Renal pelvis (tissue), 1 donor: ENCODE measurements at regions not wholly inside any gene's neighbourhood (a gene's known extent, or its start where the extent isn't known, plus 50 kb on each side); places are given as distances from the start of the nearest gene placed in this dataset.

ENCODE experiments used
- DNase-seq: peaks from one replicate; pipeline ENCODE4 v3.0.0-alpha.2; 2013

DNA sequence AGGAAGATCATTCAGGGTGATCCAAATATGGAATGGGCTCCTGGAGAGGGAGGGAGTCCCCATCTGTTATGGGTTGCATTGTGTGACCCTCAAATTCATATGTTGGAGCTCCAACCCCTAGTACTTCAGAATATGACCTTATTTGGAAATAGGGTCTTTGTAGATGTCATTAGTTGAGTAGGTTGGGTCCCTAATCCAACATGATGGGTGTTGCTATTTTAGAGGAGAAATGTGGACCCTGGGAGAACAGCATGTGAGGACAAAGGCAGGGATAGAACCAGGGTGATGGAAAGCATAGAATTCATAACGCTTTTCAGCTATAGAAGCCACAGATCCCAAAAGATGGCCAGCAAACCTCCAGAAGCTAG lies 91.5 kb upstream of the SMNDC1 start:
- DNase-seq = no peak

DNA sequence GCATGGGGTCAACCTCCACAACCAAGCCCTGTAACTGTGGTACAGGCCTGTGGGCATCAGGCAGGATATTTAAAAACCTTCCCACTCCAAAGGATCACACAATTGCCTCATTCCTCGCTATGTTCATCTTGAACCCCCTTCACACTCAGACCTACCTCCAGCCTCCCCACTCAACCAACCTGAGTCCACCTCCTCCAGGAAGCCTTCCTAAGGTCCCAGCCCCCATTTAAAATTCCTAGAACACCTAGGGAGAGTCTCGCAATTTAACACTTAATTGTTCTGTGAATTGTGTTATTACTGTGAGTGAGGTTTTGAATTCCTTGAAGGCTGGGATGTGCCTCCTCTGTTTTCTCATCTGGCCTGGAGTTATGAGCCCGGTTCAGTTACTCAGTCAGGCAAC lies 93.1 kb upstream of the SMNDC1 start:
- DNase-seq = no peak

DNA sequence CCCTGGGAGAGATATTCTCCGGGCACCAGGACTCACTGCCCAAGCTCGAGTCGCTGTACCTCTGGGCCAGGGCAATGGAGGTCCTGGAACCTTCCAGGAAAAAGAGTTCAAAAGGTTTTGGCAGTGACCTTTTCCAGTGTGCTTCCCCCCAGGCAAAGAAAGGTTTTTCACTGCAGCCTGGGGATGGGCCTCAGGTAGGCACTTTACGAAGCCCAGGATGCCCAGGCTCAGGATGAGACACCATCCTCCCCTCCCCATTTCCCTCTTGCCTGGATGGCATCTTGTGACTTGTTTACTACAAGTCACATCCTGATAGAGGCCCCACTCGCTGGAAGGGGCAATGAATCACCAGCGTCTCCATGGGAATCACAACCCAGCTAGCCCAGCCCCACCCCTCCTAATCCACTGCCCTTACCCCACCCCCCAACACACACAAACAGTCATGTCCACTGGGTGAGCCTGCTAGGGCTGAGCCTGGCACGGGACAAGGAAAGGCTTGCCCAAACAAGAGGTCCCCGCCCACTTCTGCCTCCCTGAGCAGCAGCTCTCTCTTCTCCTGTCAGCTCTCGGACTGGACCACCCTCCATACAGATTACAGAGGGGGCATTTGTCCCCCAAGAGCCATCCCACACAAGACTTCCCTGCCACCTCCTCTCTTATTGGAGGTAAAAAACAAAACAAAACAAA lies 93.8 kb upstream of the SMNDC1 start:
- no peak for DNase-seq

DNA sequence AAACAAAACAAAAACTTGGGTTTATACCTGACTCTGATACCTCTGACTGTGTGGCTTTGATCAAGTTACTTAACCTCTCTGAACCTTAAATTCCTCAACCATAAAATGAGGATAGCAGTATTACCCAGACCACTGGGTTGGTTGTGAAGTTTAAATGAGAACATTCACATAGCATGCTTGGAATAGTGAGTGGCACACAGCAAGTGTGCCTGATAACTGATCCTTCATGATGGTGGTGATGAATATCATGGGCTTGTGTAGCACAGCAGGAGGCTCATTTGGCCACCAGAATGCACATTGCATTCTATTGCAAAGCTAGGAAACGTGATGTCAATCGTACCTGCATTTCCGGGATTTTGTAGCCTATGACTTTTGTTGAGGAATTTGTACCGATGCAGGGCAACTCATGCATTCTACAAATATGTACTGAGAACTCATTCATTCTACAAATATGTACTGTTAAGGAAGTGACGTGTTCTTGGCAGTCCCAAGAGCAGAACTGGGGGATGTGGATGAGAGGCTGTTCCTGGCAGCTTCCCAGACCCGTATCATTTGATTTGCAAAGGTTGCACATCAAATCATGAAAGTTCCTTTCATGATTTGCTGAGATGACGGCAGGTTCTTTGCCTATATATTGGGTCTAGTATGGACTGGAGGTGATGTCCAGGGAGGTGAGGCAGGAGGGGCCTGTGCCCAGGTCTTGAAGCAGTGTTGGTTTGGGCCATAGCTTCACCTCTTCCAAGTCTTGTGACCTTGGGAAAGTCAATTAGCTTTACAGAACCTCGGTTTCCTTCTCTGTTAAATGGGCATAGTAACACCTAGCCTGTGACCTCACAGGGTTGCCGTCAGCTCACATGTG lies 94.6 kb upstream of the SMNDC1 start:
- no peak for DNase-seq

DNA sequence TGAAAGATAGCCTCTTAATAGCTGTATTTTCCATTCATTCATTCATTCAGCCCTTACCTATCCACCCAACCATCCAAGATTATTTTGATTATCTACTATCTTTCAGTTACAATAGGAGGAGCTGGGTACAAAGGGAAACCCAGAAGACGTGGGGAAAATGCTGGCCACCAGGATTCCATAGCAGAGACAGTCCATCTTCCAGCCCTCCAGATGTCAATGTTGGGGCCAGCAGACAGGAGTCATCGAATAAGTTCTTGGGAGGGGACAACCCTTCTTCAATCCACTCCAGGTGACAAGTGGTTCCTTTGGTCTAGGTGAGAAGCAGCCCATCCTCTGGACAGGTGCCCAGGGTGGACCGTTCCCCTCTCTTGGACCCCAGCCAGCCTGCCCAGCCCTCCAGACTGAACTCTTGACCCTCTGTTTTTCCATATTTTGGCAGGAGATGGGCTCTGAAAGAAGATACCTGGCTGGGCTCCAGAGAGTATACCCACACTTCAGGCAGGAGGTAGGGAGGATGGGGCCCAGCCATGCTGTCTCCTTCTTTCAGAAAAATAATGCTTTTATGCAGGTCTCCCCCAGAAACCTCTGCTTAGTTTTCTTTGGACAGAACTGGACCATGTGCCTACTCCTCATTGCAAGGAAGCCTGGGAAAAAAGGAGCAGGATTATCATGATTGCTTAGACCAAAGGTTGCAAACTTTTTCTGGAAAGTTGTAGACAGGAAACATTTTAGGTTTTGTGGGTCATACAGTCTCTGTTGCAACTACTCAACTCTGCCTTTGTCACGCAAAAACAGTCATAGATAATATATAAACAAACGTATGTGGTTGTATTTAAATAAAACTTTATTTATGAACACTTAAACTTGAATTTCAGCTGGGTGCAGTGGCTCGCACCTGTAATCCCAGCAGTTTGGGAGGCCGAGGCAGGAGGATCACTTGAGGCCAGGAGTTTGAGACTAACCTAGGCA lies 95.5 kb upstream of the SMNDC1 start:
- no peak for DNase-seq

DNA sequence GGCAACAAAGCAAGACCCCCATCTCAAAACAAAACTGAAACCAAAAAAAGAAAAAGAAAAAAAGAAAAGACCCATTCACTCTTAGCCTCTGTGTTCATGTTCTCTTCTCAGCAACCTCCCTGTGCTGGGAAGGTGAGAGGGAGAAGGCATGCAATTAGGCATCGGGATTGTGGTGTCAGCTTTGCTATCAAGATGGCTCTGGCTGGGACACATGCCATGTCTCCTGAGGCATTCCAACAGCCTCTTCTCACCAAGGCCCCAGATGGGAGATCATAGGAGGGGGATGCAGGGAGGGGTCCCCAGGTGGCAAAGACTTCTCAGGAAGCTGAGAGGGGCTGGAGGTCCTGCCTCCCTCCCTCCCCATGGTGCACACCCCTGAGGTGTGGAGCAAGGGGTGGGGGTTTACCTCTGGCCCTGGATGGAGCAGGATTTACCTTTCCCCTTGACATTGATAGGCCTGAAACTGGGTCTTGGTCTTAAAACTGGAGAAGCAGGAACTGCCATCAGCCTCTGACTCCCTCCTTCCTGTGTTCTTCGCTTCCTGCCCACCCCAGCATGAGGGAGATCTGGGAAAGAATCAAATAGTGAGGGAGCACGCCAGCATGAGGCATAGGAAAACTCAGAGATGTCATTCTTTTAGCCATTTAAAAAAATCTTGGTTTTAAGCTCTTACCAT lies 96.2 kb upstream of the DUSP5 start:
- DNase-seq = no peak

DNA sequence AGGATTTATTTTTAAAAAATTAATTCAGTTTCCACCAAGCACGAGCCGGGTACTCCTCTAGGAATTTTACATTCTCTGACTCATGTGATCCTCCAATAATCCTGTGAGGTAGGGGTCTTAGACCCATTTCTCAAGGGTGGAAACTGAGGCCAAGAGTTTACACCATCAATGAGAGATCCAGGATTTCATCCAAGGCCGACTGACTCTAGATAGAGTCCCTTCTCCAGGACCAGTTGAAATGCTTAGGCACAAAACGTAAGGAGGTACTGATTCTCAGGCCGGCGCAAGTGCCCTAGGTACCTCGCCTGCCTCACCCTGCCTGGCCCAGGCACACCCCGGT lies 95.7 kb upstream of the DUSP5 start:
- no peak for DNase-seq

DNA sequence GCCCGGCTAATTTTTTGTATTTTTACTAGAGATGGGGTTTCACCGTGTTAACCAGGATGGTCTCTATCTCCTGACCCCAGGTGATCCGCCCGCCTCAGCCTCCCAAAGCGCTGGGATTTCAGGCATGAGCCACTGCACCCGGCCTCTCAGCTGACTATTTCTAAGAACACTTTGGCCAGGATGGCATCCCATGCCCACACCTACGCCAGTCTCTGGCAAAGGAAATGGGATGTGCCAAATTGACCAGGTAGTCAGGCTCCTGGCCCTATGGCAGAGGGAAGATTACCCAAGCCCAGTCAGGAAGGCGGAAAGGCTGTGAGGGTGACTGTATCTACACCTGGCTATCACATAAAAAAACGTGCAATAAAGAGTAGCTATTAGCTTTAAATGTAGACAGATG lies 94.1 kb upstream of the DUSP5 start:
- no peak for DNase-seq

DNA sequence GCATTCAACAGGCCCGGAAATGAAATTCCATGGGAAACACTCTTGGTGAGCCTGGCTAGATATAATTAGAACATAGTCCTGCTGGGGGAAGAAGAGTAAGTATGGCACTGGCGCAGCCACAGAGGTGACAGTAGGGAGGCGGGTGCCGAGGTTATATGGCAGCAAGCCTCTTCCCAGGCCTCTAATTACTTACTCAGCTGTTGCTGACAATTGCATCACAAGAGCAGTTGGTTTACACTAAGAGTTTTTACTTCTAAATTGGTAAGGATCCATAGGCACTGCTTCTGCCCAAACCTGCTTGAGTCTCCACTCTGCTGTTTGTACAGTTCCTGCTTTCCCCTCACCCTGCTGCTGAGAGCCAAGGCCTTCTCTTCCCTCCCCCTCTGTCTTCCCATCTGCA lies 93.3 kb upstream of the DUSP5 start:
- DNase-seq = no peak

DNA sequence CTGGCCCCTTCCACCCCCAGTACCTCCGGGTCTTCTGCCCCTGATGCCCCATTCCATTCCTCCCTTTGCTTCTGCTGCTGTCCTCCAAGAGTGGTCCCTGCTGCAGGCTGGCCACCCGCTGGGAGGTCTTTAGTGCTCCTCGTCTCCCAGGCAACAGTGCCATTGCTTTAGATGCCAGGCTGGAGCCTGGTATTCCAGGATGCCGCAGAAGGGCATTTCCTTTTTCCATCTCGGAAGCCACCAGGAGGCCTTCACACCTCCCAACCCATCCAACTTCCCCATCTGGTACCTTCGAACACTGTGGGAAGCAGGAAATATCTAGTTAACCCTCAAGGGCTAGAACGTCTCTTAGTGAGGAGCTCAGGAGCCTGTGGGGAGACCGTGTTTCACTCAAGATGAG lies 92.9 kb upstream of the DUSP5 start:
- DNase-seq = no peak

DNA sequence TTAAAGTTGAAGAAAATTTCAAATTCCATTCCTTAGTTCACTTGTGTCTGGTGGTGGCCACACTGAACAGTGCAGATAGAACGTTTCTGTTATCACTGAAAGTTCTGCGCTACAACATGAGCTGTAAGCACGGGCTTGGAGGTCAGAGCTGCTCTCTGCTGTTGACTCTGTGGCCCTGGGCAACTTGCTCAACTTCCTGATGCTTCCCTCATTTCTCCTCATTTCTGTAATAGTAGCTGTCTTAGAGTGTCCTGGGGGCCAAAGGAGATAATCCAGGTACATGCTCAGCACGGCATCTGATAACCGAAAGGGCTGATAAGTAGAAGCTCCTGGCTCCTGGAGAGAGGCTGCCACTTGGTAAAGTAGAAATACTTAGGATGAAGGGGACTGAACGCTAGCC lies 92.3 kb upstream of the DUSP5 start:
- DNase-seq = no peak

DNA sequence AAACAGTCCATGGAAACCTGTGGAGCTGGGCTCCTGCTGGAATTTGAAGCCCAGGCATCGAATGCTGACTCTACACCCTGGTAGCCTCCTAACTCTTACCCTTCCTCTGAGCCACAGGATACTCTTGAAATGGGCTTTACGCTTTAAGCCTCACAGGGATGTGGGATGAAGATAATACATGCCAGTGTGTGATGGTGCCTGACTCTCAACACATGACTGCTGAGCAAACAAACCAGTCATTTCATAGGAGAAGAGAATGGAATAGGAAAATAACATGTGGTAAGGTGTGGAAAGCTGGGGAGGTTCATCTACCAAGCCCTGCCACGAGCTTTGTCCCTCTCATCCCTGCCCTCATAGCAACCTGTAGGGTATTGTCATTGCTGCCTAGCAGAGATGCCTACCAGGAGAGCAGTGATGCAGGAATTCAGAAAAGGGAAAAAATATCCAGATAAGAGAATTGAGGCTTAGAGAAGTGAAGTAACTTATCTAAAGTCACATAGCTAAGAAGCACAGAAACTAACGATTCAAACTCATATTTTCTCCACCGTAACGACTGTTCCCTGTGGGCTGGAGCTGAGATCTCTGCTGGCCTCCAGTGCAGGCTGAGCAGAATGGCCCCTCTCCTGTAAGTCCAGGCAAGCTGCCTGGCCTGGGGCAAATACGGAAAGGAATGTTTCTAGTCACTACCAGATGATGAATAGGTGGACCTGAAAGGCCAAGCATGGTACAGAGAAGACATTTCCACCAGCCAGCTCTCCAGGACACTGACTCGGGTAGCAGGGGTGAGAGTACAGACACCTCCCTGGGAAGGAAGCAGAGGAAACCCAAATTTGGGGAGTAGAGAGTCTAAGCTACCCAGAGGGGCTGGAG lies 90.2 kb upstream of the DUSP5 start:
- DNase-seq = no peak

DNA sequence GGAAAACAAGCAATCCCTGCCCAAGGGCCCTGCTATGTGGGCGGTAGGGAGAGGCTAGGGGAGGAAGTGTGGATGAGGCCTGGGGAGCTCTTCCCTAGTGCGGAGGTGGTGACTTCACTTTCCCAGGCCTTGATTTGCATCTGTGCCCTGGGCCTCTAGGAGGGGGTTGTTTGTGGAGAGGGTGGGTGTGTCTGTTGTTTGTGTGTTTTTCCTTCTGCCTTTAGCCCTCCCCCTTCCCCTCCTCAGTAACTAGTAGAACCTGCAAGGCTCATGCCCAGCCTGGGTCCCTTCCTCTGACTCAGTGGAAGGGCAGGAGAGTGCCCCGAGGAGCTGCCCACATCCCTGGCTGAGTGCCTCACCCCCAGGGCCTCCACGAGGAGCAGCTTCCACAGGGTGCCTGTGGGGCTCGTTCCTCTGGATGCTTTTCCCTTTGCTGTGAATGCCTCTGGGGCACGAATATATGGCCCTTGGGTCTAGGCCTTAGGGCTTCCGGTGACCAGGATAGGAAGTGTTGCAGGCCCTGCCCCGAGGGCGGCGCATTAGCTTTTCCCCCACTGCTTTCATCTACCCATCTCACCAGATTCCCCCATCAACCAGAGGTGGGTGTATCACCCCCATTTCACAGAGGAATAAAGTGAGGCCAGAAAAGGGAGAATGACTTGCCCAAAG lies 89.4 kb upstream of the DUSP5 start:
- DNase-seq = no peak

DNA sequence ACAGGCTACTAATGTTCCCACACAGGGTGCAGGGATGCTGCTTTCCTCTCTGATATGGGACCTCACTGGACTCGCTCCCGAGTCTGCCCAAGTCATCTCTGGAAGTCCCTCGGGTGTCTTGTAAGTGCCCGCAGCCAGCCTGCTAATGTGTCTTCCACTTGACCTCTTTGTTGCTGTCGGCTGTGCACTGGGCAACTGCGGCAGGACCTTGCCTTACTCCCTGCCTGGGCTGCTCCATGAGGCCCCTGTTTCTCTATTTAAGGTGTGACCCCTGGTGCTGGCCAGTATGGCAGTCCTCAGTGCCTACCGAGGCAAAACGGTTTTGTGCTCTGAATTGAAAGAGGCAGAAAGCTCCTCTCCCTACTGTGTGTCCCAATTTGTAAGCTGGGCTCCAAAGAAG lies 88.8 kb upstream of the DUSP5 start:
- DNase-seq = no peak

DNA sequence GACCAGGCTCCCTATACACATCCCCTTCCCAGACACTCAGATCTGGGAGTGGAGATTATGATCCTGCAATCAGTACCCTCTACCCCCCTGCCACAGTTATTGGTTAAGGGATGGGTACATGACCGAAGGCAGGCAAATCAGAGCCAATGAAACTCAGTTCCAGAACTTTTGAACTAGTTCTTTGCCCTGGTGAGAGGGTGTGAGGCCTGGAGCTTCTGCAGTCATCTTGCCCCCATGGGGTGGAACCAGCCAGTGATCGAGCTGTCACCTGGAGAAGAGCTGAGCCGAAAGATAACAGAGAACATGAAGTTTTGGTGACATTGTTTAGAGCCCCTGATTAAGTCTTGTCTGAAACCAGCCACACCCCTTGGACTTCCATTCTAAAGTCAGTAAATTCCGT lies 88.2 kb upstream of the DUSP5 start:
- no peak for DNase-seq

DNA sequence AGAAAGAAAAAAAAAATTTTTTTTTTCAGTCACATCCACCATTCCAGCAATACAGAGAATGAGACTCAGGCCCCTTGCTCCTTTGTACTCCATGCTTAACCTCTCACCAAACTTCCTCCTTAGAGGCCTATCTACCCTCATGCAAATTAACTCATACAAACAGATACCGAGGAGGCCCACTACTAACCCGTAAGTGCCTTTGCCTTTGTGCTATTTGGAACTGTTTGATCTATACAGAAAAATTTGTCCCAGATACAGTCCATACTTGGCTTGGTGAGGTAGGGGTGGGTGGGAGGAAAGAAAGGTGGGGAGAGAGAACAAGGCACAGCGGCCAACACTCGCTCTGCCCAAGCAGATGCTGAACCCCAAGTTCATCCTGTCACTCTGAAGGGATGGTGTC lies 87.8 kb upstream of the DUSP5 start:
- no peak for DNase-seq

DNA sequence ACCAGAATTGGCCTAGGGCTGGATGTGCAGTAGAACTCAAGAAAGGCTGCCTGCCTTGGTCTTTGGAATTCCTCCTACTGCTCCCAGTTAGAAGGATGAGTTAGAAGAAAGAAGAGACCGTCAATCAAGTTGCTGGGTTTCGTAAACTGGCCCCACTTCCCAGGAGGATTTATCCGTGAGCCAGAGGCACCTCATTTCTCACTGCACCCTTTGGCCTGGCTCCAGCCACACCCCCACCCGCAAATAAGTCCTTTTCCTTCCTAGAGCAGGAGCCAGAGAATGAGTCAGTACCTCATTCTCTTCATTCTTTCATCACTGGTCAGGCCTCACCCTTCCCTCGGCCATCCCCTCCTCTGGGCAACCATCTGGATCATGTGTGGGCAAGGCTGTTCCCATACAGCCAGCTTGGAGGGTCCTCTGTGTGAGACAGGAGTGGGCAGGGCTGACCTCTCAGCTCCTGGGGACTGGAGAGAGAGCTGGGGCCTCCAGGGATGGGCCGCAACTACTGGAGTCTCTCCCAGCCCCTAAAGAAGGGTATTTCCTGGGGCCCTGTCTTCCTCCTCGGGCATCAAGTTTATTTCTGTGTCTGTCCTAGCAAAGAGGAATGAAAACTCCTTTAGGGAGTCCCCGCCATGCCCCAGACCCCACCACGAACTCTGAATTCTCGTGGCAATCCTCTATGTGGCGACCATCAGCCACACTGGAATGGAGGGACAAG lies 87.2 kb upstream of the DUSP5 start:
- DNase-seq = no peak

DNA sequence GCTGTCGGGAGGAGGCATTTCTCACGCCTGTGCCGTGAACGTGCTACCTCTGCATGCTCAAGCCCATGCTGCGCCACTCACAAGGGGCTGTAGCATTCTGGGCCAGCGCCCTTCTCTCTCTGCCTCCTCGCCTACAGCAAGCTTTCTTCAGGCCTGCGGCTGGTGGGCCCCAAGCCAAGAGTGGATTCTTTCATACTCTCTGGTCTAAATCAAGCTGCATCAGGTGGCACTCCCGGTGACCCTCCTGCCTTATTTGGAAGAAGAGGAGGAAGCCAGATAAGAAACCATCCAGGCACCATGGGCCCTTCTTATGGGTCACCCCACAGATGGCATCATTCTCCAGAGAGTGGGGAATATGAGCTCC lies 86.7 kb upstream of the DUSP5 start:
- DNase-seq = no peak

DNA sequence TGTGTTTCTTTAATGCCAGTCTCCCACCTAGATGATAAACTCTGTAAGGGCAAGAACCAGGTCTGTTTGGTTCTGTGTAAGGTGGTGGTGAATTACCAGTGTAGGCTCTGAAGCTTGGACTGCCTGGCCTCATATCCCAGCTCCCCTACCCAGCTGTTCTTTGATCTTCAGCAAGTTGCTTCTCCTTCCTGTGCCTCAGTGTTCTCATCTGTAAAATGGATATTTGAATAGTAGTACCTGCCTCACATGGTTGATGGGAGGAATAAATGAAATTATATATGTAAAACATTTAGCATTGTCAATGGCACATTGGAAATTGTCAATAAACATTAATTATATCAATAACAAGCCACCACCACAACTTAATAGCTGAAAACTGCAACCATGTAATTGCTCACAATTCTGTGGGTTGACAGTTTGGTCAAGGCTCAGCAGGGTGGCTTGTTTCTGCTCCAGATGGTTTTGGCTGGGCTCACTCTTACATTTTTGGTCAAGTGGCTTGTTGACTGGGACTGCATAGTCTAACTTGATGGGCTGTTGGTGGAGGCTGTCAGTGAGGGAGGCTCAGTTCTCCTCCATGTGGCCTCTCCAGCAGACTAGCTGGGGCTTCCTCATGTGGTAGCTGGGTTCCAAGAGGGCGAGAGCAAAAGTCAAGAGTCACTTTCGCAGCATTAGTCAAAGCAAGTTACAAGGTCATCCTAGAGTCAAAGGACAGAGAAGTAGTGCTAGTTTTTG lies 84.5 kb upstream of the DUSP5 start:
- DNase-seq = no peak
